ENCODE measurements at regions not wholly inside any gene's neighbourhood (a gene's known extent, or its start where the extent isn't known, plus 50 kb on each side); places are given as distances from the start of the nearest gene placed in this dataset. TPM values are rescaled to one million over a fixed set of nuclear protein-coding genes. Genes with fewer than 3 reads are reported as not detected.

DNA sequence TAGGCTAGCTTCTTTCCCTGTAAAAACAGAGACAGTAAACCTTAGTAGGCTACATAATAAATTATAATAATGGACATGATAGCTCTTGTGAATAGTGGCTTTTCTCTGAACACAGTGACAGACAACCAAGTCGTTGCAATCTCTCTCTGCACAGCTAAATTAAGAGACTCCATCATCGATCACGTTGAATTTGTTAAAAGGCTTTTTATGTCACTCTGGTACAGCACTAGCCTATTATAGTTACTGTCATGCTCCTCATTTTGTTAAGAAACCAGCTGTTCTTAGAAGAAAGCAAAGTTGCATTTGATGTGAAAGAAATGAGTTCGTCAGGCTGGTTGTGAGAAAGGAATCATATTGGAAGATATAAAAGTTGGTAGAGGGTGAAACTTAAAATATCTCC, 50.3 kb upstream of the ARHGAP28 start:
- no peaks in the 10 kb centered on the region for H4K20me1 ChIP-seq (ENCODE audit: insufficient read depth, low read length)
- no peak overlapping the region for H3K4me2 ChIP-seq (replicated peaks; ENCODE audit: extremely low read depth, low read length, poor library complexity, severe bottlenecking)
- H3K79me2 ChIP-seq (ENCODE audit: insufficient read depth, low read length) = no peaks in the 10 kb centered on the region
- H3K4me3 ChIP-seq (replicated peaks in 1 of 3; ENCODE audit: low read depth in 2 of 3, low read length in 3 of 3) = no peak overlapping the region
- no peak for DNase-seq
- H3K27ac ChIP-seq (ENCODE audit: low read depth in 1 of 2, low read length in 2 of 2) = no peak overlapping the region
- Mint-ChIP-seq H3K9me3 (peaks cover 3 to 23% (median 10%) of the 10 kb centered on the region in 7 donors), H3K27me3 (ENCODE audit: low read depth in 3 of 3) (peaks cover 0 to 2% (median 0%) of the 10 kb centered on the region in 3 donors), H3K4me3 (no peak overlapping the region), H3K4me1 (no peaks in the 10 kb centered on the region), H3K36me3 (no peaks in the 10 kb centered on the region), H3K27ac (no peak overlapping the region)
- H3K9ac ChIP-seq (ENCODE audit: insufficient read depth, low read length, poor library complexity, severe bottlenecking) = no peak overlapping the region
- H3K9me3 ChIP-seq (replicated peaks in 1 of 2; ENCODE audit: control insufficient read depth in 1 of 2, insufficient read depth in 1 of 2, low read length in 2 of 2) = peaks cover 0 to 11% of the 10 kb centered on the region in 2 donors
- TF ChIP-seq, protein P1, sequence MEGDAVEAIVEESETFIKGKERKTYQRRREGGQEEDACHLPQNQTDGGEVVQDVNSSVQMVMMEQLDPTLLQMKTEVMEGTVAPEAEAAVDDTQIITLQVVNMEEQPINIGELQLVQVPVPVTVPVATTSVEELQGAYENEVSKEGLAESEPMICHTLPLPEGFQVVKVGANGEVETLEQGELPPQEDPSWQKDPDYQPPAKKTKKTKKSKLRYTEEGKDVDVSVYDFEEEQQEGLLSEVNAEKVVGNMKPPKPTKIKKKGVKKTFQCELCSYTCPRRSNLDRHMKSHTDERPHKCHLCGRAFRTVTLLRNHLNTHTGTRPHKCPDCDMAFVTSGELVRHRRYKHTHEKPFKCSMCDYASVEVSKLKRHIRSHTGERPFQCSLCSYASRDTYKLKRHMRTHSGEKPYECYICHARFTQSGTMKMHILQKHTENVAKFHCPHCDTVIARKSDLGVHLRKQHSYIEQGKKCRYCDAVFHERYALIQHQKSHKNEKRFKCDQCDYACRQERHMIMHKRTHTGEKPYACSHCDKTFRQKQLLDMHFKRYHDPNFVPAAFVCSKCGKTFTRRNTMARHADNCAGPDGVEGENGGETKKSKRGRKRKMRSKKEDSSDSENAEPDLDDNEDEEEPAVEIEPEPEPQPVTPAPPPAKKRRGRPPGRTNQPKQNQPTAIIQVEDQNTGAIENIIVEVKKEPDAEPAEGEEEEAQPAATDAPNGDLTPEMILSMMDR (IDR thresholded peaks at IDR 0.05) = no peak
- H2AFZ ChIP-seq (ENCODE audit: insufficient read depth, low read depth, low read length, poor library complexity, severe bottlenecking) = no peak overlapping the region
- H3K27me3 ChIP-seq (ENCODE audit: control insufficient read depth in 2 of 2, insufficient read depth in 2 of 2, low read length in 2 of 2) = no peaks in the 10 kb centered on the region
- no CpG with 5 or more reads among the region's 4 CpGs for WGBS (ENCODE audit: insufficient coverage)
- no peaks in the 10 kb centered on the region for H3K36me3 ChIP-seq (replicated peaks in 1 of 2; ENCODE audit: control insufficient read depth in 1 of 2, insufficient read depth in 2 of 2, low read length in 2 of 2)
- intact Hi-C loops (cut with micrococcal nuclease) = no loop called here
- no peaks in the 10 kb centered on the region for H3K4me1 ChIP-seq (ENCODE audit: control insufficient read depth in 1 of 2, insufficient read depth in 2 of 2, low read length in 2 of 2)

Small RNA genes lying in the stretch of these regions (small RNA-seq; reads per million reads assigned to genes)
- gene RN7SL282P (ENCODE audit: insufficient read length, low read depth) = not detected

Measured in CD14-positive monocyte (primary cell).